Prostate gland (tissue), 2 donors: ENCODE measurements at regions not wholly inside any gene's neighbourhood (a gene's known extent, or its start where the extent isn't known, plus 50 kb on each side); places are given as distances from the start of the nearest gene placed in this dataset.

Source experiments
- DNase-seq: peaks from one replicate; pipeline ENCODE4 v3.0.0-alpha.2; 2019; ENCODE audit warnings: low spot score
- H3K27ac ChIP-seq, 2 donors: fragments of 200-600 bp; sonication (generic); 2 replicates each; pipeline ENCODE4 v1.5.1; 2017 to 2019
- H3K27me3 ChIP-seq: fragments of 200-600 bp; sonication (generic); replicated peaks from 2 replicates; pipeline ENCODE4 v1.5.1; 2019; ENCODE audit not compliant: insufficient read depth
- H3K36me3 ChIP-seq, 2 donors: fragments of 200-600 bp; sonication (generic); 1 replicate in 1 of 2; 2 replicates in 1 of 2; pipeline versions ENCODE4 v1.5.1 to v1.8.1; 2017 to 2019
- H3K4me1 ChIP-seq: fragments of 200-600 bp; sonication (generic); replicated peaks from 2 replicates; pipeline ENCODE4 v1.5.1; 2019
- H3K4me3 ChIP-seq, 2 donors: fragments of 200-600 bp; sonication (generic); 2 replicates each; pipeline ENCODE4 v1.5.1; 2017 to 2019
- H3K9me3 ChIP-seq: fragments of 200-600 bp; sonication (generic); 2 replicates; pipeline ENCODE4 v1.5.1; 2017
- CTCF ChIP-seq, 4 experiments: fragments of 200-600 bp in 2 of 4; fragments of 450-650 bp in 2 of 4; sonication (generic) in 2 of 4; IDR thresholded peaks; 1 replicate in 3 of 4; 2 replicates in 1 of 4; pipeline ENCODE4 v1.5.1; 2016 to 2019; ENCODE audit warnings: antibody characterized with exemption in 4 of 4, mild to moderate bottlenecking in 2 of 4, moderate library complexity in 2 of 4
- POLR2A ChIP-seq: fragments of 450-650 bp; IDR thresholded peaks from one replicate; pipeline ENCODE4 v1.6.1; 2016; ENCODE audit warnings: antibody characterized with exemption, mild to moderate bottlenecking
- POLR2AphosphoS5 ChIP-seq: sonication (generic); formaldehyde crosslinking; IDR thresholded peaks from one replicate; pipeline ENCODE4 v1.6.1; 2017; ENCODE audit warnings: antibody characterized with exemption
- WGBS: methylation state at CpG from one replicate; pipeline ENCODE4 v1.1.5; 2018; 5-methylcytosine and 5-hydroxymethylcytosine counted together
- intact Hi-C: fragments of 100-400 bp; cut with DNase I; formaldehyde crosslinking; loops from one replicate; pipeline ENCODE4 v1.14.2; 2022

GRCh38 chr7:45413419-45413818, 160.7 kb upstream of the ADCY1 start:
- TF ChIP-seq CTCF (IDR thresholded peaks at IDR 0.05) (no peak), POLR2A (no peak), POLR2AphosphoS5 (no peak)
- H3K4me1 ChIP-seq = no peaks in the 10 kb centered on the region
- H3K4me3 ChIP-seq = no peak overlapping the region
- no peaks in the 10 kb centered on the region for H3K9me3 ChIP-seq
- H3K36me3 ChIP-seq = no peaks in the 10 kb centered on the region
- DNase-seq = no peak
- no peak overlapping the region for H3K27ac ChIP-seq
- no peaks in the 10 kb centered on the region for H3K27me3 ChIP-seq
- intact Hi-C loops = no loop called here
- WGBS = 91% methylated on average over 3 of the region's 3 CpGs

- H3K4me1 ChIP-seq = no peaks in the 10 kb centered on the region
- DNase-seq = no peak
- no peaks in the 10 kb centered on the region for H3K27me3 ChIP-seq
- no peak overlapping the region for H3K4me3 ChIP-seq
- H3K36me3 ChIP-seq = no peaks in the 10 kb centered on the region
- H3K27ac ChIP-seq = no peak overlapping the region
- TF ChIP-seq CTCF (IDR thresholded peaks at IDR 0.05) (no peak), POLR2A (no peak), POLR2AphosphoS5 (no peak)
- 86% methylated on average over 4 of the region's 4 CpGs for WGBS
- H3K9me3 ChIP-seq = no peaks in the 10 kb centered on the region
- intact Hi-C loops = no loop called here
Observed at GRCh38 chr7:45414226-45414625, 159.9 kb upstream of the ADCY1 start.

DNA sequence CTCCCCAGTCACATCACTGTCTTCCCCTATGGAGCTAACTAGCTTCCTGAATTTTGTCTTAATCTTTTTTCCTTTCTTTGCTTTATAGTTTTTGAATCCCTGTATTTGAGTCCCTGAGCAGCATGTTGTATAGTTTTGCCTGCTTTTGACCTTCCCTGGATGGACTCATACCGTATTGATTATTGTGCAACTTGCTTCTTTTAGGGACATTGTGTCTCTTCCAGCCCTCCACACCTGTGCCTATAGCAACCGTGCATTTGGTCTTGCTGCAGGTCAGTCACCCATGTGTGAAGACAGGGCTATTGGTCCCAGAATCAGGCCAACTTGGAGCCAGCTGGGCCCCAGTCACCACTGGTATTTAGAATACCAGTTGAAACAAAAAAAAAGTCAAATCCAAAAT, 158.9 kb upstream of the ADCY1 start:
- Histone ChIP-seq H3K27ac (no peak overlapping the region), H3K4me1 (no peaks in the 10 kb centered on the region), H3K36me3 (no peaks in the 10 kb centered on the region), H3K27me3 (no peaks in the 10 kb centered on the region), H3K4me3 (no peak overlapping the region), H3K9me3 (no peaks in the 10 kb centered on the region)
- 76% methylated on average over 2 of the region's 2 CpGs for WGBS
- DNase-seq = no peak
- TF ChIP-seq POLR2A (no peak), POLR2AphosphoS5 (no peak)
- intact Hi-C loops = no loop called here

DNA sequence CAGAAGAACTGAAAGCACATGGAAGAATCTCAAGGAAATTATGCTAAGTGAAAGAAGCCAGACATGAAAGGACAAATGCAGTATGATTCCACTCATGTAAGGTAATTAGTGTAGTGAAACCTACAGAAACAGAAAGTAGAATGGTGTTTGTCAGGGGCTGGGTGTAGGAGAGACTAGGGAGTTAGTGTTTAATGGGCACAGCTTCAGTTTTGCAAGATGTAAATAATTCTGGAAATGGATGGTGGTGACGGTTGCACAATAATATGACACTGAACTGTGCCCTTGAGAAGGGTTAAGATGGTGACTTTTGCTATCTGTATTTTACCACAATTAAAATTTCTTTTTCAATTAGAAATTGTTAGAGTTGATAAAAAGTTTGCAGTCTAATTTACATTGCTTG, 157.3 kb upstream of the ADCY1 start:
- Histone ChIP-seq H3K9me3 (no peaks in the 10 kb centered on the region), H3K36me3 (no peaks in the 10 kb centered on the region), H3K27ac (no peak overlapping the region), H3K27me3 (no peaks in the 10 kb centered on the region), H3K4me3 (no peak overlapping the region), H3K4me1 (no peaks in the 10 kb centered on the region)
- TF ChIP-seq CTCF (IDR thresholded peaks at IDR 0.05) = no peak
- TF ChIP-seq POLR2AphosphoS5 = no peak
- WGBS = 71% methylated on average over 1 of the region's 1 CpG
- DNase-seq = no peak
- intact Hi-C loops = no loop called here

DNA sequence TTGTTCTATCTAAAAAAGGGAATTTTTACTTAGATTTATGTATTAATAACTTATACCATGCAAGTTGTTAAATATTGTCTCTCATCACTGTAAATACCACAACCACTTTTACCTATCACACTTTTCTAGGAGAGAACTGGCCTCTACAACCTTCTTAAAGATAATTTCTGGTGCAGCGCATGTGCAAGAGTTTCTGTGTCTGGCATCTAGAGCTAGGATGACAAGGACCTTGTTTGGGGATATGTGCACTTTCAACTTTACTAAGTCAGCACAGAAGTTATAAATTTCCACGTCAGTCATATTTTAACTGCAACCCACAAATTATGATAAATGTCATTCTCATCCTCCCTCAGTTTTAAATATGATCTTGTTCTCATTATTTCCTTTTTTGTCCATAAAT, 156.9 kb upstream of the ADCY1 start:
- H3K4me3 ChIP-seq = no peak overlapping the region
- no peak for DNase-seq
- no peaks in the 10 kb centered on the region for H3K4me1 ChIP-seq
- 58% methylated on average over 2 of the region's 2 CpGs for WGBS
- H3K27me3 ChIP-seq = no peaks in the 10 kb centered on the region
- no peak for TF ChIP-seq CTCF (IDR thresholded peaks at IDR 0.05)
- no peak for TF ChIP-seq POLR2A
- TF ChIP-seq POLR2AphosphoS5 = no peak
- H3K9me3 ChIP-seq = no peaks in the 10 kb centered on the region
- H3K27ac ChIP-seq = no peak overlapping the region
- intact Hi-C loops = no loop called here
- no peaks in the 10 kb centered on the region for H3K36me3 ChIP-seq
